ENCODE measurements at regions not wholly inside any gene's neighbourhood (a gene's known extent, or its start where the extent isn't known, plus 50 kb on each side); places are given as distances from the start of the nearest gene placed in this dataset.

DNA sequence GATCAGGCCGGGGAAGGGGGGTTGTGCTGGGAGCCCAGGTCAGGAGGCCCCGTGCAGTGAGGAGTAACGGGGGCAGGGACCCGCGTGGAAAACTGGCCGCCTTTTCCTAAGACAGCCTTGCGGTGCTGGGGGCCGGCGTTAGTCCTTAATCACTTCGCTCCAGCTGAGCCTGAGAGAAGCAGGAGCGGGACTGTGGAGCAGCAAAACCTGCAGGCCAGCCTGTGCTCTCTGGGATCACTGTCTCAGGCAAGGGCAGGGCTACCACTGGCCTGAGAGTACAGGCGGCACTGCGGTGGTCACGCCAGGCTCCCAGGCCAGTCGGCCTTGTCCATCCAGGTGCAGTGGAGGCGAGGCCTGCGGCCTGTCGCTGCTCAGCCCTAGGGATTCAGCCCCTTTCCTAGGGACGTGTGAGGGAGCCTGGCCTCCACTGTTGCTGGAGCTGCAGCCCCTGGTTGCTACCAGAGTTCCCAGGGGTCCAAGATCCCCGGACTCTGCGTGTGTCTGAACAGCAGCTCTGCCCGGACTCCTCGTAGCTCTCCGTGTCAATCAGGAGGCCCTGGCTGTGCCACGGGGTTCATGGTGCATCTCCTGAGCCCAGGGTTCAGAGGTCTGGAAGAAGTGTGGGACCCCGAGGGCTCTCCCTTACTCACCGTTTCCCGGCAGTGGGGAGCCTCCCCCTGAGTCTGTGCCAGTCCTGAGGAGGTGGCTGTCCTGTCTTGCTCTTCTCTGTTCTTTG lies 2141.7 kb upstream of the TENM3 start:
- no peak for TF ChIP-seq CBFB (CRISPR knock-in tag; IDR thresholded peaks at IDR 0.05)
- TF ChIP-seq HCFC1 (IDR thresholded peaks at IDR 0.05; ENCODE audit: low read depth, low read length): no peak
- TF ChIP-seq FOXK1 (CRISPR knock-in tag; IDR thresholded peaks at IDR 0.05; ENCODE audit: borderline replicate concordance, low read depth): no peak
- TF ChIP-seq PHF8 (CRISPR knock-in tag; IDR thresholded peaks at IDR 0.05): no peak
- TF ChIP-seq DDIT3 (CRISPR knock-in tag; IDR thresholded peaks at IDR 0.05): no peak
- no peak for TF ChIP-seq SUZ12 (IDR thresholded peaks at IDR 0.05; ENCODE audit: low read depth, low read length)
- TF ChIP-seq NPAS2 (CRISPR knock-in tag; IDR thresholded peaks at IDR 0.05; ENCODE audit: borderline replicate concordance): no peak
- no peak for TF ChIP-seq FOXP4 (CRISPR knock-in tag; IDR thresholded peaks at IDR 0.05)
- TF ChIP-seq, protein P1, sequence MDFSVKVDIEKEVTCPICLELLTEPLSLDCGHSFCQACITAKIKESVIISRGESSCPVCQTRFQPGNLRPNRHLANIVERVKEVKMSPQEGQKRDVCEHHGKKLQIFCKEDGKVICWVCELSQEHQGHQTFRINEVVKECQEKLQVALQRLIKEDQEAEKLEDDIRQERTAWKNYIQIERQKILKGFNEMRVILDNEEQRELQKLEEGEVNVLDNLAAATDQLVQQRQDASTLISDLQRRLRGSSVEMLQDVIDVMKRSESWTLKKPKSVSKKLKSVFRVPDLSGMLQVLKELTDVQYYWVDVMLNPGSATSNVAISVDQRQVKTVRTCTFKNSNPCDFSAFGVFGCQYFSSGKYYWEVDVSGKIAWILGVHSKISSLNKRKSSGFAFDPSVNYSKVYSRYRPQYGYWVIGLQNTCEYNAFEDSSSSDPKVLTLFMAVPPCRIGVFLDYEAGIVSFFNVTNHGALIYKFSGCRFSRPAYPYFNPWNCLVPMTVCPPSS (IDR thresholded peaks at IDR 0.05): no peak

Data from HepG2 (cell line).